ENCODE measurements at regions not wholly inside any gene's neighbourhood (a gene's known extent, or its start where the extent isn't known, plus 50 kb on each side); places are given as distances from the start of the nearest gene placed in this dataset.

- Mint-ChIP-seq H3K4me1 (ENCODE audit: insufficient read depth, unreplicated experiment) (no peaks in the 10 kb centered on the region), H3K36me3 (ENCODE audit: insufficient read depth, unreplicated experiment) (no peaks in the 10 kb centered on the region), H3K4me3 (ENCODE audit: unreplicated experiment) (no peak overlapping the region), H3K9me3 (ENCODE audit: unreplicated experiment) (no peaks in the 10 kb centered on the region), H3K27ac (ENCODE audit: low read depth, unreplicated experiment) (no peak overlapping the region), H3K27me3 (ENCODE audit: insufficient read depth, unreplicated experiment) (no peaks in the 10 kb centered on the region)
- no TSS peak for BruUV-seq (replicated peaks)
- CTCF ChIA-PET: interaction anchor here (0.7 kb wide), 1 partner anchor 334 kb away, joined by 3 read pairs; no protein-coding TSS in a partner anchor
- intact Hi-C loops (cut with micrococcal nuclease): no loop called here
- no peak for DNase-seq (ENCODE audit: unreplicated experiment)
- TF ChIP-seq CTCF (IDR thresholded peaks at IDR 0.05; ENCODE audit: unreplicated experiment): no peak
- POLR2A ChIA-PET: no interaction called here
Measured at GRCh38 chr18:57202881-57203280, 56.0 kb downstream of the BOD1L2 start.

- no TSS peak for BruUV-seq (replicated peaks)
- ChIA-PET CTCF (no interaction called here), POLR2A (interaction anchor here (1.3 kb wide), 1 partner anchor 63 kb away, joined by 3 read pairs; no protein-coding TSS in a partner anchor)
- Mint-ChIP-seq H3K4me1 (ENCODE audit: insufficient read depth, unreplicated experiment) (peaks cover 12% of the 10 kb centered on the region), H3K36me3 (ENCODE audit: insufficient read depth, unreplicated experiment) (no peaks in the 10 kb centered on the region), H3K27me3 (ENCODE audit: insufficient read depth, unreplicated experiment) (no peaks in the 10 kb centered on the region), H3K4me3 (ENCODE audit: unreplicated experiment) (no peak overlapping the region), H3K9me3 (ENCODE audit: unreplicated experiment) (no peaks in the 10 kb centered on the region), H3K27ac (ENCODE audit: low read depth, unreplicated experiment) (no peak overlapping the region)
- intact Hi-C loops (cut with micrococcal nuclease): no loop called here
- no peak for TF ChIP-seq CTCF (IDR thresholded peaks at IDR 0.05; ENCODE audit: unreplicated experiment)
- DNase-seq (ENCODE audit: unreplicated experiment): no peak
Measured at GRCh38 chr18:57205641-57206040, 58.8 kb downstream of the BOD1L2 start.

GRCh38 chr18:57207124-57207916 is 60.4 kb downstream of the BOD1L2 start:
- Mint-ChIP-seq H3K4me1 (ENCODE audit: insufficient read depth, unreplicated experiment) (peaks cover 26% of the 10 kb centered on the region), H3K36me3 (ENCODE audit: insufficient read depth, unreplicated experiment) (no peaks in the 10 kb centered on the region), H3K4me3 (ENCODE audit: unreplicated experiment) (no peak overlapping the region), H3K27me3 (ENCODE audit: insufficient read depth, unreplicated experiment) (no peaks in the 10 kb centered on the region), H3K9me3 (ENCODE audit: unreplicated experiment) (no peaks in the 10 kb centered on the region), H3K27ac (ENCODE audit: low read depth, unreplicated experiment) (no peak overlapping the region)
- no peak for DNase-seq (ENCODE audit: unreplicated experiment)
- no TSS peak for BruUV-seq (replicated peaks)
- ChIA-PET CTCF (interaction anchor here (0.7 kb wide), 1 partner anchor 203 kb away, joined by 3 read pairs; no protein-coding TSS in a partner anchor), POLR2A (no interaction called here)
- no peak for TF ChIP-seq CTCF (IDR thresholded peaks at IDR 0.05; ENCODE audit: unreplicated experiment)
- intact Hi-C loops (cut with micrococcal nuclease): no loop called here

- Mint-ChIP-seq H3K36me3 (ENCODE audit: insufficient read depth, unreplicated experiment) (no peaks in the 10 kb centered on the region), H3K4me1 (ENCODE audit: insufficient read depth, unreplicated experiment) (peaks cover 26% of the 10 kb centered on the region)
Measured at GRCh38 chr18:57208047-57208446, 61.2 kb downstream of the BOD1L2 start.

More at GRCh38 chr18:57208047-57208446, 61.2 kb downstream of the BOD1L2 start:
- intact Hi-C loops (cut with micrococcal nuclease): no loop called here
- no peak for DNase-seq (ENCODE audit: unreplicated experiment)
- ChIA-PET POLR2A (no interaction called here), CTCF (interaction anchor here (0.7 kb wide), 1 partner anchor 203 kb away, joined by 3 read pairs; no protein-coding TSS in a partner anchor)
- Mint-ChIP-seq H3K9me3 (ENCODE audit: unreplicated experiment) (no peaks in the 10 kb centered on the region), H3K4me3 (ENCODE audit: unreplicated experiment) (no peak overlapping the region), H3K27ac (ENCODE audit: low read depth, unreplicated experiment) (no peak overlapping the region), H3K27me3 (ENCODE audit: insufficient read depth, unreplicated experiment) (no peaks in the 10 kb centered on the region)
- no TSS peak for BruUV-seq (replicated peaks)
- no peak for TF ChIP-seq CTCF (IDR thresholded peaks at IDR 0.05; ENCODE audit: unreplicated experiment)

All from MCF 10A (cell line).